GM18499 (cell line): ENCODE measurements at regions not wholly inside any gene's neighbourhood (a gene's known extent, or its start where the extent isn't known, plus 50 kb on each side); places are given as distances from the start of the nearest gene placed in this dataset.

Experiments
- ATAC-seq: cut with Tn5 transposase; IDR thresholded peaks from one replicate; pipeline ENCODE4 v1.9.1; 2021; ENCODE audit warnings: moderate number of reproducible peaks; ENCODE audit not compliant: insufficient read depth, unreplicated experiment

- no peak for ATAC-seq
Observed at GRCh38 chr7:37504801-37505200, 56.1 kb upstream of the ELMO1 start.

DNA sequence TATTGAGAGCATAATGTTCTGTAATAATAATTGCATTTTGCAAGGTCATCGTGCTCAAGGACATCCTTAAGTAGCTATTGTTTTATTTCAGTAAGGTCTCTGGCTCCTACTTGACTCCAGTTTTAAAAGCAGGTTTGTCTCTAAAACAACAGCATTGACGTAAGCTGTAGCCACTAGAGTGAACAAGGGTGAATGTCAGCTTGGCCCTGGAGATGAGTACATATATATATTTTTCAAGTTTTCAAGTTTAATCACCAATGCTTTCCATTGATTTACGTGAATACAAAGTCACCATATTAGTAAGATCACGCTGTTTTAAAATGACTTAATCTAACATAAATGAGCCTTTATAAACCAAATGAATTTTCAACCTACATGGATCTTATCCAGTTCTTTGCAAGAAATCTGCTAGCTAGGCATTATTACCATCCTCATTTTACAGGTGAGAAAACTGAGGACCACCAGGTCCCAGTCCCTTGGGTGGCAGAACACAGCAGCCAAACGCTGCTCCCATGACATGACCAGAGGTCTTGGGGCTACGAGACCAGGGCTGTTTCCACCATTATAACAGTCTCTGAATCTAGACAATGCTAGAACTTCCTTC lies 57.2 kb upstream of the ELMO1 start:
- ATAC-seq: no peak

DNA sequence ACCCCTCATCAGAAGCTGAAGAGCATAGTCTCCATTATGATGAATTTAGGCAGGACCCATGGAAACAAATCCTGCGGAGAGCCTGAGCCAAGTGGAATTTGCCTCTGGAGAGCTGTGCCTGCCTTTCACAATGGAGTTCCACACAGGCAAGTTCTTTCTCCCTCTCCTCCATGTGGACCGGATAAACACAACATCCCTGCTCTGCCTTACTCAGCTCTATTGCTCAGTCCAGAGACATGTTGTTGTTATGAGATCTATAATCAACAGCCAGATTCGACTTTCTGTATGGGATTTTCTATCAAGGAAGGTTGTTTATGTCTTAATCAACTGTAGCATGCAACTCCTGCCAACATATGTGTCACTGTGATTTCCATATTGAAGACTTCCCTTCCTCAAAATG lies 59.5 kb upstream of the ELMO1 start:
- ATAC-seq: no peak

DNA sequence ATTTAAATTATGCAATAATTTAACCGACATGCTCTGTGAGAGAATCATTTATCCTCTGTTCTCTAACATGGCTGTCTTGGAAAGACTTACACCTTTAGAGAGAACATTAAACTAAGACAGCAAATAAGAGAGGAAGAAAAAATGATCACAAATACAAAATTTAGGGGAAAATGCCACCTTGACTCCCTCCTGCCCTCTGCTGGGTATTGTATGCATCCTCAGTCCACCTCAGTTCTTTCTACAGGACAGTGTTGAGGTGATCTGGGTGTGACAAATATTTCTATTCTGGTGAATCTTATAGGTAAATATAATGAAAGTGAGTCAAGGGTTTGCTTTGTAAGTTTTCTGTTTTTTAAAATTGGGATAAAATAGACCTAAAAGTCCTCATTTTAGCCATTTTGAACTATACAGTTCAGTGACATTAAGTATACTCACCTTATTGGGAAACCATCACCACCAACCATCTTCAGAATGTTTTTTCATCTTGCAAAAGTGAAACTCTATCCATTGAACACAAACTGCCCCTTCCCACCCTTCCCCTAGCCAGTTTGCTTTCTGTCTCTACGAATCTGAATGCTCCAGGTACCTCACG lies 61.5 kb upstream of the ELMO1 start:
- ATAC-seq: no peak

DNA sequence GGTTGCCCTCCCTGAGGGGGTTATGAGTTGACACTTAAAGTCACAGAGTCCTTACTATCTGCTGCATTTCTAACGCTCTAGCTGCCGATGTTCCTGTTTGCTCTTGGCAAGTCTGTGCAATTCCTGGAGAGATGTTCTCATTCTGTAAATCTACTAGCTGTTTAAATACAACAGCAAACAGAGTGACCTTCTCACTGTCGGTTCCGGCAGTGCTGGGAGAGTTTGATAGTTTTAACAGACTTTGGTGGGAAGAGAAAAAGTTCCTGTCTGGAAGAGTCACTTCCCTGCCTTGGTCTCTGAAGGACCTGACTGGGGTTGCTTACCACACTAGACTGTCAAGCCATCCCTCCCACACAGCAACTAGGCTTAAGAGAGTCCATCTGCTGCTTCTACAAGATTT lies 63.3 kb upstream of the ELMO1 start:
- no peak for ATAC-seq

DNA sequence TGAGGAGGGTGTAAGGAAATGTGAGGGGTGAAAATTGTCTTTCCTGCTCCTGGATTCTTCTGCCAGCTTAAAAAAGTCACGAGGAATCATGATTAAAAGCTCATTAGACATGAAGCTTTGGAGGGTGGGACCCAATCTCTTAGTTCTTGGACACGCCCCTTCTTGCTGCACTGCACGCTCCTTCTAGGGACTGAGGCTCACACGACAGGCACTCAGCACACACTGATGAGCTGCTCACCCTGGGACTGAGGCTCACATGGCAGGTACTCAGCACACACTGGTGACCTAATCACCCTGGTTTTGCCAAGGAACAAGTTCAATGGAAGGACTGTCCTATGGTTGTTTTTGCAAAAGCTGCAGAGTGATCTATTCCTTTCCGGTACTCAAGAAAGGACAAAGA lies 65.8 kb upstream of the ELMO1 start:
- no peak for ATAC-seq

GRCh38 chr7:37516664-37517063 lies 68.0 kb upstream of the ELMO1 start:
- ATAC-seq: no peak

DNA sequence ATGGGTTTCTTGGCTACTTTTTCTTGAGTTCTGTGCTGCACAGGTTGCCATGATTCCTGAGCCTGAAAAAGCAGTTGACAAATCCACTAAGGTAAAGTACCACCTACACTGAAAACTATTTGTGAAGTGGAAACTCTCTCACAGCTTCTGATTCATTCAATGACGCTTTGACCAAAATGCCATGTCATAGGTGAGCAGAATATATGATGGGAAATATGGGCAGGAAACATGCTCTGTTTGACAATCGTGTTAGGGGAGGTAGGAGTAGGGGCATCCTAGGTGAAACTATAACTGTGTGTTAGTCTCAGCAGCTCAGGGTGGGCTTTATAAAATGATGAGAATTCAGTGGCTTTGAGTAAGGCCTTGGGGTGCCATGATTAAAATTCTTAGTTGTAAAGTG lies 69.6 kb upstream of the ELMO1 start:
- ATAC-seq: no peak

DNA sequence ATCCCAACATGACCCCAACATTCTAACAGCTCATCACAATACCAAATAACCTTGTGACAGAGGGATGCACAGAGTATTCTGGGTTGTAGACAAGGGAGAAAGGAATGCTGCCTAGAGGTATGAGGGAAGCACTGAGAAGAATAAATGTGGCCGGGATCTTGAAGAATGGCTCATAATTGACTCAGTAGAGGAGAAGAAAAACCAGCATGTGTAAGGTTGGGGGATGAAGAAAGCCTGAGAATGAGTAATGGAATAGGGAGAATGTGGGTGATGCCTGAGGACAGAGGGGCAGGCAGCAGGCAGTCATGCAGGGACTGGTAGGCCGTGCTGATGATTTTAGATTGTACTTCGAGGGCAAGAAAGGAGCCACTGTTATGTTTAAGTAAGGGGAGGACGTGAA lies 75.4 kb upstream of the ELMO1 start:
- ATAC-seq: no peak

- no peak for ATAC-seq
Observed at GRCh38 chr7:37524797-37525196, 76.1 kb upstream of the ELMO1 start.

DNA sequence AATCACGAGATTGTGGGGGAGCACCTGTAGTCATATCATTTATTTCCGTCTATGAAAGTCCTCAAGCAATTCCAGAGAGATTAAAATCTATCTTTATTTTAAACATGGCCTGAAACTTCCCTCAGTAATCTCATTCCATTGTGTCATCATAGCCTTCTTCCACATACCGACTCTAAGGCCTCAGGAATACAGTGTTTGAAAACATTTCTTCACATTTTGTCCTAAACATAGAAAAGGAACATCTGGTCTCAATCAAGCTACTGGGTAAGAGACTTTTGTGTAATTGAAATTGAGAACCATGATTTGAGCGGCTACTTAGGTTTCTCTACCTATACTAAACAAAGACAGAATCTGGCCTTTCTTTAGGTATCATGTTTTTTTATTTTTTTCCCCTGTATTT lies 78.0 kb upstream of the ELMO1 start:
- ATAC-seq: no peak

DNA sequence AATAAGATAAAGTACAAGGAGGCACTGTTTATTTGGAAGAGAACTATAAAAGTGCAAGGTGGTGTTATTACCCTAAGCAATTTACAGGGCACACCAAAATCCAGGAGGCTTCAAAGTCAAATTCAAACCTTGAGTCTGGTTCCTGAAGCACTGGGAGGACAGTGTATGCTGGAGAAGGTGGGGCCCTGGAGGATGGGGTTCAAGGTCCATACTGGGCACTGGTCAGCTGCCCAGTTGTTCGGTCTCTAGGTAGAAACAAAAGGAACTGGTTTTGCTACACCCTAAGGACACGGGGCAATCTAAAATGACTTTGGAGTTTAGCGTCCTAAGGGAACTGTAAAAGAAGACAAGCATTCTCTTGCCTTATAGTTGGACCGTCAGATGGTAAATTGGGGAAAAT lies 78.4 kb upstream of the ELMO1 start:
- no peak for ATAC-seq

DNA sequence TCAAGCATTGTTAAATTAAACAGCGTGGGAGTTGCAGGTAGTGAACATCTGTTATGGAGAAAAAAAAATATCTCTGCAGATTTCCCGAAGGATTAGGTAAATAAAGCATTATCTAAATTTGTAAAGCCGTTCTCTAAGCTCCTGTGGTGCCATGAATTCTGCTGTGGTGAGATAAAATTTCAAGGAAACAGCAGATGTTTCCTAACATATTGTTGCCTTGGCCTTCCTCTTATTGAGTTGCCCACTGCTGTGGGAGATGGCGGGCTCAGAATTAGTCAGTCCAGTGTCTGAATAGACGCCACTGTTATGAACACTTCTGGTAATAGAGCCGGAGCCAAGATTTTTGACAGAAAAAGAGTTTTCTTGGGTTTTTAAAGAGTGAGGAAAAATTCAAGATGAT lies 82.6 kb upstream of the ELMO1 start:
- ATAC-seq: no peak

- no peak for ATAC-seq
Observed at GRCh38 chr7:37532636-37533035, 84.0 kb upstream of the ELMO1 start.

DNA sequence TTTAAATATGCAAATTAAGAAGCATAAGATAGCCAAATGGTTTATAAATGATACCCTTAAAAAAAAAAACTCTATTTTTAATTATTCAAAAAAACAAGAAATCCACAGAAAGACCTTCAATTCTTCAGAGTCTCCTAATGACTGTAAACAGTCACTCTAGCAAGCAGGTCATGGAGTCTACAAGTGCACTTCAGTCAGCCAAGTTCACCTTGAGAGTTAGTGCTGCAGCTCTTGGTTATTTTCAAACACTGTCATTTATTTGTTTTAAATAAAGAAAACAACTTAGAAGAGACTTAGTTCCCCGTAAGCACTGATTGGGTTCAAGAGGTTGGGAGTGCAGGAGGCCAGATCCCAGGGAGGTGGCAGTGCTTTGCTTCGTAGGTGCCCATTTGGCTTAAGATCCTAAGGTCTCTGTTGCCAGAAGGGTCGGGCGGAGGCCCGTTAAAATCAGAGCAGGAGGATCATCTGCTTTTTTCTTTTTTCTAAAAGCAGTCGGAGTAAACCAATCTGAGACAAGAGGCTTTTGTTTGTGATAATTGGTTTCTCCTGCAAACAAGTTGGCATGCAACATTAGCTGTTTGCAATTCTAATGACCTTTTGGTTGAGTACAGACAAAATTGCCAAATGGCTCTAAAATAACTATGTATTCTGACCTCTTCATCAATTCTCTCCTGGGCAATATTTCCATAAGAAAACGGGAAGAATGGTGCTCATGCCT lies 86.4 kb upstream of the ELMO1 start:
- no peak for ATAC-seq

GRCh38 chr7:37535841-37536240 lies 87.2 kb upstream of the ELMO1 start:
- no peak for ATAC-seq

GRCh38 chr7:37536706-37537105 lies 88.0 kb upstream of the ELMO1 start:
- ATAC-seq: no peak

GRCh38 chr7:37537439-37537838 lies 88.8 kb upstream of the ELMO1 start:
- no peak for ATAC-seq

DNA sequence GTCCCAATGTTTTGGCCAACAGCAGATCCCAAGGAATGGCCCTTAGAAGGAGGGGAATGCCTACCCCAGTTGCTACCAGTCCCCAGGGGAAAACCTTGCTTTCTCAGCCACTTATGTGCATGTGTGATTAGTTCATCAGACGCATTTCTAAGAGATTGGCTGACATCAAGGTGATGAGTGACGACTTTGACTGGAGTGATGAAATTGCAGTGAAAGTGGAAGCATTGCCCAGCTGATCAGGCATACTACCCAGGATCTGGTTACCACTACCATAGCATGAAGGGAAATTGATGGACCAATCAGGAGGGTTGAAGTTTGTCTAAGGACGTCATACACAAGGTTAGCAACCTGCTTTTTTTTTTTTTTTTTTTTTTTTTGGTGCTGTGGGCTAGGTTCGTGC lies 90.3 kb upstream of the ELMO1 start:
- ATAC-seq: no peak

DNA sequence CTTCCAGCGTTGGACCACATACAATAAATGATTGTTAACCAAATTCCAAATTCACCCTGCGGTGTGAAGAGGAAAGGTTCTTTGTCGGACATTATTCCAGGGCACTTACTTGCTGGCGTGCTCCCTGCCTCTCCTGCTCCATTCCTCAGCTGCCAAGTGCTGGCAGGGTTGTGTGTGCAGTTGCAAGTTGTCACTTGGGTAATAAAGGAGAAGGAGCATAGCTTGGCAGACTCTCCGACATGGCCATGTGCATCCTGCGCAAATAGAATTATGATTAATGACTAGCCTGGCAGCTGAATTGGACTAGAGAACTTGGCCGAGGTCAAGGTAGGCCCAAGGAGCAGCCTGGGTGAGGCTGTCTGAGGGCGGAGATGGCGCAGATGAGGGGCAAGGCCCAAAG lies 92.3 kb upstream of the ELMO1 start:
- ATAC-seq: no peak

- ATAC-seq: peak; percentile 91
Observed at GRCh38 chr7:37541810-37542443, 93.3 kb upstream of the ELMO1 start.
